Endothelial cell of umbilical vein (primary cell): ENCODE measurements at regions not wholly inside any gene's neighbourhood (a gene's known extent, or its start where the extent isn't known, plus 50 kb on each side); places are given as distances from the start of the nearest gene placed in this dataset.

Source experiments
- BruUV-seq: library from RNA; stranded (reverse); fragments of 400-500 nt; replicated peaks from 2 replicates; lab custom pipeline; 2021; lab: Mats Ljungman, UMichigan
- CTCF ChIA-PET: fragments of 300-600, 350-600 bp; sonication (Branson Sonifier 250); formaldehyde crosslinking; loops from one replicate; lab custom pipeline; 2021; ENCODE audit warnings: antibody characterized with exemption, inconsistent platforms; lab: Charles Lee
- POLR2A ChIA-PET: fragments of 300-600, 350-600 bp; sonication (Branson Sonifier 250); formaldehyde crosslinking; loops from one replicate; lab custom pipeline; 2021; ENCODE audit warnings: antibody characterized with exemption, inconsistent platforms; lab: Charles Lee
- DNase-seq: peaks from one replicate; pipeline ENCODE4 v3.0.0-alpha.2; 2011; ENCODE audit warnings: low read depth, low spot score
- FAIRE-seq: peaks from 2 replicates; lab custom pipeline; 2011; peaks lifted over from hg19 to GRCh38; lab: Jason Lieb, UNC
- H2AFZ ChIP-seq: 2 replicates; pipeline ENCODE4 v1.6.0; 2012; ENCODE audit warnings: low read depth, low read length, control low read depth, inconsistent platforms
- H3K27ac ChIP-seq: 2 replicates; pipeline ENCODE4 v1.5.1; 2011; ENCODE audit warnings: low read depth, mild to moderate bottlenecking, control low read depth, low read length, moderate library complexity; ENCODE audit not compliant: insufficient read depth
- H3K27me3 ChIP-seq, 2 experiments: 2 replicates each; pipeline versions ENCODE4 v1.6.0 to v1.6.1; 2011; ENCODE audit warnings: low read length in 2 of 2, mixed read lengths in 1 of 2; ENCODE audit not compliant: control insufficient read depth in 2 of 2, insufficient read depth in 2 of 2
- H3K36me3 ChIP-seq, 2 experiments: 2 replicates in 1 of 2; 3 replicates in 1 of 2; pipeline ENCODE4 v1.5.1; 2011; ENCODE audit warnings: low read length in 2 of 2, mild to moderate bottlenecking in 1 of 2, moderate library complexity in 1 of 2; ENCODE audit not compliant: control insufficient read depth in 2 of 2, insufficient read depth in 2 of 2; ENCODE audit errors: extremely low read depth in 1 of 2
- H3K4me1 ChIP-seq: 3 replicates; pipeline ENCODE4 v1.5.1; 2011; ENCODE audit warnings: mild to moderate bottlenecking, low read length; ENCODE audit not compliant: control insufficient read depth, insufficient read depth; ENCODE audit errors: extremely low read depth
- H3K4me2 ChIP-seq: 2 replicates; pipeline ENCODE4 v1.6.1; 2011; ENCODE audit warnings: low read length, control low read depth, mixed read lengths; ENCODE audit not compliant: insufficient read depth
- H3K4me3 ChIP-seq, 3 experiments: fragments of 200-600 bp in 1 of 3; sonication (generic), shearing (Covaris generic) in 1 of 3; replicated peaks in 1 of 3; 2 replicates each; pipeline ENCODE4 v1.5.1; 2011 to 2016; ENCODE audit warnings: control low read depth in 3 of 3, low read length in 3 of 3, mild to moderate bottlenecking in 2 of 3, inconsistent platforms in 1 of 3, low read depth in 1 of 3, moderate library complexity in 1 of 3; ENCODE audit not compliant: insufficient read depth in 1 of 3
- H3K79me2 ChIP-seq: 2 replicates; pipeline ENCODE4 v1.6.0; 2012; ENCODE audit warnings: low read length, inconsistent platforms; ENCODE audit not compliant: control insufficient read depth, insufficient read depth
- H3K9ac ChIP-seq: replicated peaks from 2 replicates; pipeline ENCODE3; 2011; ENCODE audit warnings: low read length, control low read depth; ENCODE audit not compliant: insufficient read depth; ENCODE audit errors: extremely low read depth
- H3K9me1 ChIP-seq: replicated peaks from 3 replicates; pipeline ENCODE4 v1.6.0; 2011; ENCODE audit warnings: mild to moderate bottlenecking, low read length; ENCODE audit not compliant: control insufficient read depth, insufficient read depth; ENCODE audit errors: extremely low read depth
- H3K9me3 ChIP-seq: replicated peaks from 2 replicates; pipeline ENCODE4 v1.5.1; 2012; ENCODE audit warnings: low read length, inconsistent platforms; ENCODE audit not compliant: control insufficient read depth, insufficient read depth
- H4K20me1 ChIP-seq: replicated peaks from 2 replicates; pipeline ENCODE3; 2011; ENCODE audit warnings: mild to moderate bottlenecking, low read length; ENCODE audit not compliant: control insufficient read depth, insufficient read depth; ENCODE audit errors: extremely low read depth
- CTCF ChIP-seq, 2 donors: IDR thresholded peaks; 1 replicate in 1 of 2; 2 replicates in 1 of 2; pipeline ENCODE4 v1.5.1; 2011; ENCODE audit warnings: low read length in 2 of 2, mild to moderate bottlenecking in 2 of 2, moderate library complexity in 2 of 2, control low read depth in 1 of 2, inconsistent platforms in 1 of 2, low read depth in 1 of 2; ENCODE audit not compliant: insufficient read depth in 1 of 2; ENCODE audit errors: extremely low read depth in 1 of 2
- EZH2 ChIP-seq: IDR thresholded peaks from 2 replicates; pipeline ENCODE4 v1.6.1; 2012; ENCODE audit warnings: borderline replicate concordance, low read depth, mild to moderate bottlenecking, moderate library complexity, low read length, inconsistent platforms; ENCODE audit not compliant: severe bottlenecking
- FOS ChIP-seq: IDR thresholded peaks from 2 replicates; pipeline ENCODE4 v1.6.1; 2011; ENCODE audit warnings: mild to moderate bottlenecking, low read length, moderate library complexity, borderline replicate concordance; ENCODE audit not compliant: insufficient read depth
- GATA2 ChIP-seq: IDR thresholded peaks from 2 replicates; pipeline ENCODE4 v1.7.0; 2011; ENCODE audit warnings: low read depth, mild to moderate bottlenecking, moderate library complexity, mixed read lengths, low read length; ENCODE audit not compliant: insufficient read length, insufficient read depth
- JUN ChIP-seq: IDR thresholded peaks from 2 replicates; pipeline ENCODE4 v1.6.1; 2011; ENCODE audit warnings: borderline replicate concordance, low read depth; ENCODE audit not compliant: insufficient read length, insufficient read depth
- MAX ChIP-seq: IDR thresholded peaks from 2 replicates; pipeline ENCODE4 v1.6.1; 2011; ENCODE audit not compliant: insufficient read depth, insufficient read length
- MYC ChIP-seq: IDR thresholded peaks from one replicate; pipeline ENCODE4 v1.6.1; 2011; ENCODE audit warnings: mild to moderate bottlenecking, low read depth, low read length
- POLR2A ChIP-seq: IDR thresholded peaks from 2 replicates; pipeline ENCODE4 v1.6.1; 2012; ENCODE audit warnings: low read depth, mild to moderate bottlenecking, control low read depth, low read length
- POLR2AphosphoS5 ChIP-seq: IDR thresholded peaks from 2 replicates; pipeline ENCODE4 v1.6.1; 2012; ENCODE audit warnings: low read depth, mild to moderate bottlenecking, control low read depth, low read length, moderate library complexity; ENCODE audit not compliant: insufficient read depth
- dilution Hi-C: fragments of 300-500 bp; cut with MboI; formaldehyde crosslinking; loops from one replicate; pipeline ENCODE4 v1.15.0; 2019; ENCODE audit warnings: low sequenced_read_pairs; ENCODE audit not compliant: extremely low pct_ligation_motif_present
- intact Hi-C: fragments of 100-400 bp; cut with micrococcal nuclease; formaldehyde crosslinking; loops from one replicate; pipeline ENCODE4 v1.10.0; 2022

GRCh38 chr12:91672130-91672529, 473.5 kb downstream of the BTG1 start:
- no peak overlapping the region for H3K9ac ChIP-seq
- no peaks in the 10 kb centered on the region for H3K36me3 ChIP-seq
- POLR2A ChIA-PET: no interaction called here
- no peaks in the 10 kb centered on the region for H4K20me1 ChIP-seq
- H3K9me1 ChIP-seq: no peaks in the 10 kb centered on the region
- intact Hi-C loops: no loop called here
- dilution Hi-C loops: no loop called here
- BruUV-seq: no TSS peak
- FAIRE-seq (no peak), DNase-seq (no peak)
- H3K27ac ChIP-seq: no peak overlapping the region
- CTCF ChIA-PET: interaction anchor here (1.2 kb wide), 1 partner anchor 9 kb away, joined by 4 read pairs; no protein-coding TSS in a partner anchor
- no peak overlapping the region for H2AFZ ChIP-seq
- no peaks in the 10 kb centered on the region for H3K79me2 ChIP-seq
- H3K4me3 ChIP-seq: no peak overlapping the region
- H3K9me3 ChIP-seq: no peaks in the 10 kb centered on the region
- H3K4me1 ChIP-seq: no peaks in the 10 kb centered on the region
- H3K4me2 ChIP-seq: no peak overlapping the region
- H3K27me3 ChIP-seq: no peaks in the 10 kb centered on the region
- no peak for TF ChIP-seq CTCF (IDR thresholded peaks at IDR 0.05; ENCODE audit: extremely low read depth in 1 of 2, insufficient read depth in 1 of 2, low read depth in 1 of 2, low read length in 2 of 2)
- no peak for TF ChIP-seq GATA2
- TF ChIP-seq MYC: no peak

GRCh38 chr12:91667694-91668093, 478.0 kb downstream of the BTG1 start:
- Histone ChIP-seq H3K4me1 (peaks cover 6% of the 10 kb centered on the region), H3K9ac (no peak overlapping the region), H3K27me3 (no peaks in the 10 kb centered on the region), H3K9me3 (no peaks in the 10 kb centered on the region), H3K9me1 (no peaks in the 10 kb centered on the region), H3K36me3 (no peaks in the 10 kb centered on the region), H4K20me1 (no peaks in the 10 kb centered on the region), H3K27ac (no peak overlapping the region), H3K4me3 (no peak overlapping the region), H2AFZ (no peak overlapping the region), H3K4me2 (no peak overlapping the region), H3K79me2 (no peaks in the 10 kb centered on the region)
- no TSS peak for BruUV-seq
- intact Hi-C loops (no loop called here), dilution Hi-C loops (no loop called here)
- no peak for TF ChIP-seq JUN
- no peak for TF ChIP-seq CTCF (IDR thresholded peaks at IDR 0.05; ENCODE audit: extremely low read depth in 1 of 2, insufficient read depth in 1 of 2, low read depth in 1 of 2, low read length in 2 of 2)
- no peak for TF ChIP-seq FOS
- no peak for TF ChIP-seq EZH2
- TF ChIP-seq POLR2A: no peak
- no peak for TF ChIP-seq GATA2
- no peak for TF ChIP-seq MYC
- no peak for TF ChIP-seq POLR2AphosphoS5
- TF ChIP-seq MAX: no peak
- DNase-seq (no peak), FAIRE-seq (no peak)
- POLR2A ChIA-PET: no interaction called here
- CTCF ChIA-PET: interaction anchor here (1.0 to 2.3 kb wide), 4 partner anchors 10 to 286 kb away, joined by 3 to 7 read pairs (median 3); no protein-coding TSS in a partner anchor
